LHCN-M2 (cell line): ENCODE measurements at regions not wholly inside any gene's neighbourhood (a gene's known extent, or its start where the extent isn't known, plus 50 kb on each side); places are given as distances from the start of the nearest gene placed in this dataset.
"Not testable (repeated sequence)": the region's sequence is repeated elsewhere in the genome, so short reads cannot be mapped to it uniquely, and the experiment has no call there.

ENCODE experiments used
- DNase-seq: peaks from one replicate; pipeline ENCODE4 v3.0.0-alpha.2; 2012; ENCODE audit warnings: low read depth

DNA sequence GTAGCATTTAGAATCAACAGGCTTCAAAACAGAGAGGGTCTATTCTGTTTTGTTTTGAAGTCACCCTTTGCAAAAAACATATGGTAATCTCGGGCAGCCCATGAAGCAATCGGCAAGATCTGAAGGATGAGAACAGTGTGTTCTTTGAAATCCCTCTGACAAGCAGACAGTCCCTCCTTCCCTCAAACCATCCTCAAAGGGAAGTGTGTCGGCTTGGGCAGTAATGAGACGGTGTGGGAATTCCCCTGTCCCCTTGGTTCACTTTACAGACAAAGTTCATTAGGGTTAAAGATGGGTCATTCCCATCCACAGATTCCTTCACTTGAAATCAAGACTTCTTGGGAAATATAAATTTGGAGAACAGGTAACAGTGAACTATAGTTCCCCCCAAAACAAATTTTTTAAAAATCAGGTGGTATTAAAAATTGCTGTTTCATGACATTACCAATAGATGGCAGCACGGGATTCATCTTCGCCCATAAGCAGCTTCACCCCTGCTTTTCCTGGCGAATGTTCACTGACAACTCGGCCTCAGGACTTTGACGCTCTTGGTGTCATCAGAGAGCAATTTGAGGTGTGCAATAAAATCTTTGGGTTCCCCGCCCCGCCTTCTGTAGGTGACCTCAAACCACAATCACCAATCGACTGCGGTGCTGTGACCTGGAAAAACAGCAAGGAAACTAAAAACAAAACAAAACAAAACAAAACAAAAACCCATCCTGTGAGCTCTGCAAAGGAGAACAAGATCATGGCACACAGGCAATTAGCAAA is 159.3 kb upstream of the TNFAIP3 start:
- DNase-seq = peak; percentile 78

DNA sequence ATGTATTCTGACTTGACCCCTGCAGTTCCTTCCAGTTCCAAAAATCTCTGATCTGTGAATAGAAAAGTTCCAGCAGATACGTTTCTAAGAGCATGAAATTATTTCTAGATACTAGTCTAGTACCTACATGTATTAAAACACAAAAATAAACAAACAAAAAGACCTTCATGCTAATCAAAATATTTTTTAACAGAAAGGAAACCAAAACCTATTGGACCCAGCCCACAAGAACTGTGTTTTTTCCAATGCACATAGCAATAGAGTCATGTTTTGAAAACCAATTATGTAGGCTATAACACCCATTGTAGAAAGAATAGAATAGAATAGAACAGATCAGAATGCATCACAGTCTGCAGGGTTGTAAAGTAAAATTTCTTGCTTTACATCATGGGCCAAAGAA is 158.6 kb upstream of the TNFAIP3 start:
- no peak for DNase-seq

DNA sequence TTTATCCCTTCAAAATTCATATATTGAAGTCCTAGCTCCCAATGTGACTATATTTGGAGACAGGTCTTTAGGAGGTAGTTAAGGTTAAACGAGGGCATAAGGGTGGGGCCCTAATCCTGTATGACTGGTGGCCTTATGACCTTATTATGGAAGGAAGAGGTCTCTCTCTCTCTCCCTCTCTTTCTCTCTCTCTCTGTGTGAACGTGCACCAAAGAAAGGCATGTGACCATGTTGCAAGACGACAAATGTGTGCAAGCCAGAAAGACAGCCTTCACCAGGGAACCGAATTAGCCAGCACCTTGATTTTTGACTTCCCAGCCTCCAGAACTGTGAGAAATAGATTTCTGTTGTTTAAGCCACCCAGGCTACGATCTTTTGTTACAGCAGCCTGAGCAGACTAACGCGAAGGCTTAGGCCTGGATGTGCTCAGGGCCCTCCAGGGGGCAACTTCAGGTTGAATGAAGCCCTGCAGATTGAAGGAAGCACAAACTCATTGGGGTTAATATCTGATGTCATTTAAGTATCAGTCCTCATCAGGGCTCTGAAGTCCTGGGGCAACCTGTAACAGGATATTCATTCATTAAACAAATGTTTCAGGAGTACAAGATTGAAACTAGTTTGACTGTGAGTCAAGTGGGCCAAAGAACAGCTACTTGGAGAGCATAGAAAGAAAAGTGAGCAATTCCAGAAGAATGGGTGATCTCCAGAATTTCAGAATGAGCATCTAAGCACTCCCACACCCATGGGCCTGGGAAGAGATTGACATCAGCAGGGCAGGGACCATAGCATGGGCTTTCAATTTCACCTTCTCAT is 157.4 kb upstream of the TNFAIP3 start:
- no peak for DNase-seq

DNA sequence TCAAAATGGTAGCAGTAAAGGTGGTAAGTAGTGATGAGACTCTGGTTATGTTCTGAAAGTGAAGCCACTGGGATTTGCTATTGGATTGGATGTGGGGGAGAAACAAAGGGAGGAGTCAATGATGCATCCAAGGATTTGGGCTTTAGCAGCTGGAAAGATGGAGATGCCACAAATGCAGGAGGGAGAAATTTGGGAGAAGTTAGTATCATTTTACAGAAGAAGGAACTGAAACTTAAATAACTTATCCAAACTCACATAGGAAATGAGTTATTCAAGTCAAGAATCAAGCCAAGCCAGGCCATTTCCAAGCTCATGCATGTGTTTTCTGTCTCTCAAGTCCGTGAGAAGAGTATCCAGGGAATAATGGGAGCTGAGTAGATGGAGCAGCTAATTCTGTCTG is 155.1 kb upstream of the TNFAIP3 start:
- DNase-seq = no peak

DNA sequence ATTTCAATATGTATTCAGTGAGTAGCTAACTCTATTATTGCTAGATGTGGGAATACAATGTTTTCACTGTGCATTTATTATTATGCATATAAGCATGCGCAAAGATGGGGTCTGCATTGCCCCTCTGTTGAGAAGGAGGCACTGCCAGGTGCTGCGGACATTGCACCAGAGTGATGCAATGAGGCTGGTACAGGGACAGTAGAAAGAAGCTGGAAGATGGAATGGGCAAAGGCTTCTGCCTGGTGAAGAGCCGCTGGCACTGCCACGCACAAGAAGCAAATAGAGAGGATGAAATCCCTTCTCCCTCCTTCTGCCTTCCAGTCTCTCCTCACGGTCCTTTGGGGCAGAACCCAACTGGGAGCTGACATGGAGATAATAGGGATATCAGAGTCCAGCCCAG is 154.5 kb upstream of the TNFAIP3 start:
- DNase-seq = no peak

DNA sequence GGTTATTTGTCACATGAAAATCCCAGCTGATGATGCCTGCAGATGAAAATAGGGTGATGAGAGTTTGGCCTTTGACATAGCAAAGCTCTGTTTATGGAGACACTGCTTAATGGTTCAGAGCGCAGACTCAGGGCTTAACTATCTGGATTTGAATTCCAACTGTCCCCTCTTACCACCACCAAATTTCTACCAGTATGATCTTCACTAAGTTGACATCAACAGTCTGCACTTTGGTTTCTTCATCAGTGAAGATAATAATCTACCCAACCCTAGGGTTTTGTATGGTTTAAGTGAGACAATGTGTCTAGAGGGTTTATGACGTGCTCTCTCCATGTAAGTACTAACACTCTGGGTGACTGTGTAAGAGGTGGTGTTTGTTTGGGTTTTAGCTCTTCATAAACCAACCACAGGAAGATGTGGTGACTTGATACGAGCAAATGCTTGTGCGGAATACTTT is 151.4 kb upstream of the TNFAIP3 start:
- DNase-seq = no peak

DNA sequence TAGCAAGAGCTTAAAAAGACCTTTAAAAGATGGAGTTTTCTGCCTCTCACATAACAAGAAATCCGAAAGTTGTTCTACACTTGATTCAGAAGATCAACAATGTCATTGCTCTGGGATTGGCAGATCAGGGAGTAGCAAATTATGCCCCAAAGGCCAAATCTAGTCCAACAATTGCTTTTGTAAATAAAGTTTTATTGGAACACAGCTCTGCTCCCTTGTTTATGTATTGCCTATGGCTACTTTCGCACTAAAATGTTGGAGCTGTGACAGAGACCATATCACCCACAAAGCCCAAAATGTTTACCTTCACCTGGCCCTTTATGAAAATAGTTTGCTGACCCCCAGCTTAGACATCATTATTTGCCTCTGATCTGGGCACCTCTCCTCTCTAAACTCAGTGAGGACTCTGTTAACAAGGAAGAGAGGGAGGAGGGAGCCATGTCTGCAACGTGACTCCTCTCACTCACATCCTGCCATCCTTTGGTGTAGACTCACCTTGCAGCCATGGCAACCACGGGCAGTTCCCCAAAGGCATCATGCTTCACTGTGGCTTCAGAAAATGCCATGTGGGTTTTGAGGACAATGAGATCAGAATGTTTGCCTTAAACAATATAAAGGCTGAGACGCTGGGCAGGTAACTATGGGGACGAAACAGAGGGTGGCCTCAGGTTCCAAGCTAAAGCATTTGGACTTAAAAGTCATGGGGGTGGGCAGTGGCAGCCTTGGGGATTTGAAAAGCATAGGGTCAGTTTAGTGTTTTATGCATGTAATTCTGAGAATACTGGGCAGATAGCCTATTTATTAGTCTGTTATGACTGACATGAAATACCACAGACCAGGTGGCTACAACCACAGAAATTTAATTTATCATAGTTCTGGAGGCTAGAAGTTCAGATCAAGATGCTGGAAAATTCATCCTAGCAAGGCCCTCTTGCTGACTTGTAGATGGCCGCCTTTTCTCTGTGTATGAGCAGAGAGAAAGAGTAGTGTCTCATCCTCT is 149.7 kb upstream of the TNFAIP3 start:
- DNase-seq = peak; percentile 72

DNA sequence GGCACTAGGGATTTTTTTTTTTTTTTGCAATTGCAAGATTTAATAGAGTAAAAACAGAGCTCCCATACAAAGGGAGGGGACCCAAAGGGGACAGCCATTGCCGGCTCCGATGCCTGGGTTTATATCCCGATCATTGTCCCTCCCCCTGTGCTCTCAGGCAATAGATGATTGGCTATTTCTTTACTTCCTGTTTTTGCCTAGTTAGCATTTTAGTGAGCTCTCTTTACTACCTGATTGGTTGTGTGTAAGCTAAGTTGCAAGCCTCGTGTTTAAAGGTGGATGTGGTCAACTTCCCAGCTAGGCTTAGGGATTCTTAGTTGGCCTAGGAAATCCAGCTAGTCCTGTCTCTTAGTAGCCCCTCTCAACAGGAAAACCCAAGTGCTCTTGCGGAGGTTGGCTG is 148.2 kb upstream of the TNFAIP3 start:
- DNase-seq = not testable (repeated sequence)

DNA sequence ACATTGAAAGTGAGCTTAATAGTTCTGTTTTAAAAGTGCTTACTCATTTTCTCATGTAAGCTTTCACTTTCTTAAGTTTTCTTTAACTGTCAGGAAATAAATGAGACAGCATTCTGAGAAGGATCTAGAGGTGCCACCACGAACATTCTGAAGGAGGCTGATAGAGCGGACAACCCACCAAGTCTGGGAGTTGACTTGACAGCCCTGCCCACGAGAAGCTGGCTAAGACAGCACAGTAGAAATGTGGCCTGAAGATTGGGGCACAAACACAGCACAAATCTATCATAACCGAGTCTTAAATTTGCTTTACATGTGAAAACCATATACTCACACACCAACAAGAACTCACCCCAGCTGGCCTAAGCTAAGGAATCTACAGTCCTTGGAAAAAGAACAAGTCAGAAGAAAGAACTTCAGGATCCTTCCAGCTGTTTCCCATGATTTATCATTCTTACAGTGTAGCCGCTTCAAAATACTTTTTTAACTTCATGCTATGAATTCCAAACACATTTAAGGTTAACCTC is 144.2 kb upstream of the TNFAIP3 start:
- no peak for DNase-seq

DNA sequence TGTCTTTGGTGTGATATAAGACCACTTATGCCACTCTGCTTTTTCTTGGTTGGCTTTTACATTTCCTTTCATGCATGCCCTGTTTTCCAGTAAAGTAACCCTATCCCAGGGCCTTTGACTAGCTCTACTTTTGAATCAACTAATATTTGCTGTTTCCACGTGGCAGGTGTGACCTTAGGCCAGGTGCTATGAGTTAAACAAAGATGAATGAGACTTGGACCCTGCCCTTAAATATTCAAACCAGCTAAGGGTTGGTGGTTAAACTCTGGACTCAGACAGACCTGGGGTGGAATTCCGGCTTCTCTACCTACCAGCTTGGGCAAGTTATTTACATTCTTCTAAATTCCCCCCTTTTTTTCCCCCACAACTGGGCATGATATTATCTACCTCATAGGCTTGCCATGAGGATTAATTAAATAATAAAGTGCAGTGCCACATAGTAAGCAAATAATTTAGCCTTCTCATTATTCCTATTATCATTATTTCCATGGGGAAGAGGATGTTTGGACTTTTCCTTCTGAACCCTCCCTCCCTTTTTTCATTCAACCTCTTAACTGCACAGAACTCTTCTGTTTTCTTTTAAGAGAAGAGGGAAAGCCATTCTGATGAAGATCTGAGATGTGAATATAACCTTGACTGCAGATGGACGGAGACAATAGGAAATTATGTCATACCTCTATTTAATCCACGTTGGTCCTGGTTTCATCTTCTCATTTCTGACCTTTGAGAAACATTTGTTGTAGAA is 143.6 kb upstream of the TNFAIP3 start:
- DNase-seq = no peak

DNA sequence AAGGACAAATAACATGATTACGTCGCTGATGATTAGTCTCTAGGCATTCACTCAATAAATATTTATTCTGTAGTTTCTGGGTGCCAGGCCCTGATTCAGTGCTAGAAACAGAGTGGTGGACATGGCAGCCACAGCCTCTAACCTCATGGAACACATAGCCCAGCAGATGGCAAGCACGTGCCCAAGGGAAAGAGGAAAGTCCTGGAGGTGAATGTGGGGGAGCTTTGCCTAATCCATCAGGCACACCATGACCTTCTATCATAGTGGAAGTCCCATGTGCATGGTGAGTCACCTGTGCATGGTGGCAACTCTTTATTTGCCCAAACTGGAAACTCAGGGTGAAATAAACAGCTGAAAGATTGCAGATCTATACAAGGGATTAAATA is 143.0 kb upstream of the TNFAIP3 start:
- no peak for DNase-seq

DNA sequence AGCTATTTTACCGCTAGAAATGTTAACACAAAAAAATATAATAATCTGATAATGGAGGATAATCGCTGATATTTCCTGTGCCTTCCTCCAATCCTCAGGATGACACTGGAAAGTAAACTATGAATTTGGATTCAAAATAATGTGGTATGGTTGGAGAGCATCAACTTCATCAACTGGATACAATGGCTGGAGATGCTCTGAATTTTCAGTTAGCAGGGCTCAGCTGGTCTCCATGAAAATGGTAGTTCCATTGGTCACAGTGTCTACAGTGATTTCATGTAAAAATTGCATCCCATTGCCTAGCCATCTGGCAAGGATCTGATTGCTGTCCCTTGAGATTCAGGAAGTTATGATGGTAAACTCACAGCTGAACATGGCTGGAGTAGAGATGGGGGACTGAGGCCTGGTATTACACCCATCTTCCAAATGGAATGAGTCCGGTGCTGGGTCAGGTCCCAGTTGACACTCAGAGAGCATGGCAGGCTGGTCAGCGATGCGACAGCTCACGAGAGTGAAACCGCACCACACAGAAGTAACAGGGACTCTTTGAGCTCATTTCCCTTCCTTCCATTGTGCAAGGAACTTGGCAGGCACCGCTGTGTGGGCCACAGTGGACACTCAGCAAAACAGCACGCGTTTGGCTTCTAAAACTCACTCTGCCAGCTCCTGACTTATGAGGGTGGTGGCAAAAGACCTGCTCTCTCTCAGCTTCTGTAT is 142.4 kb upstream of the TNFAIP3 start:
- no peak for DNase-seq

DNA sequence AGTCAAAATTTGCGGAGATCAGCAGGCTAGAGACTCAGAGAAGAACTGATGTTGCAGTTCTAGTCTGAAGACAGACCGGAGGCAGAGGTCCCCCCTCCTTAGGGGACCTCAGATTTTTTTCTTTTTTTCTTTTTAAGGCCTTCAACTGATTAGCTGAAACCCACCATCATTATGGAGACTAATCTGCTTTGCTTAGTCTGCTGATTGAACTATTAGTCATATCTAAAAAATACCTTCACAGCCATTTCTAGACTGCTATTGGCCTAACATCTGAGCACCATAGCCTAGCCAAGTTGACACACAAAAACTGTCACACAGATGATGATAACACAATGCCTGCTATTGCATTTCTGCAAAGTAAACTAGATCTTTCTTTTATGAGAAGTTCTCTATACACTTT is 141.1 kb upstream of the TNFAIP3 start:
- DNase-seq = no peak

DNA sequence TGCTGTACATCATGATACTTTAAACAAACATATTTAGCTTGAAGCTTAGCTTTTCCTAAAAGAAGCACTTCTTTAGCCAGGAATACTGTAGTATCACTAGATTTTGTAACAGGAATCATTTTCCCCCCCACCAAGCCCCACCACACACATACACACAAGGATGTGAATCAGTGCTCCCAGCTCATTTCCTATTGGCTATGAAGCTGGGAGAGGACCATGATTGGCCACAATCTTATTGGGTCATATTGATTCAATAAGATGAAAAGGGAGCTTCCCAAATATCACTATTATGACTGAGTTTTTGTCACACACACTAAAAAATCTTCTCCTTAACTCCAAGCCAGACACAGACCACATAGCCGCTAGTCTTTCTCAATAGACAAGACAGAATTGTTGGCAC is 140.5 kb upstream of the TNFAIP3 start:
- no peak for DNase-seq

DNA sequence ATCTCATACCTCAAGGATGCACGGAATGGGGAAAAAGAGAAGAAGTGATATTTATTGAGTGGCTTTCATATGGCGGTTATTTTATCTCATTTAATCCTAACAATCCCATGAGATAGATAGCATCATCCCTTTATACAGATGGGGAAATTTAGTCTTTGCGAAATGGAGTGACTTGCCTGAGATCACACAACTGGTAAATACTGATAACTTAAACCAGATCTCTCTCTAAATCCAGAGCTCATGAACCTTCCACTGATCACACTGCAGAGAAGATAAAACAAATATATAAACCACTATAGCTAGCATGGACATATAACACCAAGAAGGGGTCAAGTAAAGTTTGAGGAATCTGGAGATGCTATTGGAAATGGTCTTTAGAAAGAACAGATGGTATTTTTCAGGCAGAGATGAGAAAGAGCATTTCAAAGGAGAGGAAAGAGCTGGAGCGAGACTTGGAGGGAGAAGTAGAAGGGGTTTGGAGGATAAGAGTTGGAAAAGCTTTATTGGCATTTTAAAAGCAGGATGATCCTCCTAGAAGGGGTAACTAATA is 139.8 kb upstream of the TNFAIP3 start:
- no peak for DNase-seq

DNA sequence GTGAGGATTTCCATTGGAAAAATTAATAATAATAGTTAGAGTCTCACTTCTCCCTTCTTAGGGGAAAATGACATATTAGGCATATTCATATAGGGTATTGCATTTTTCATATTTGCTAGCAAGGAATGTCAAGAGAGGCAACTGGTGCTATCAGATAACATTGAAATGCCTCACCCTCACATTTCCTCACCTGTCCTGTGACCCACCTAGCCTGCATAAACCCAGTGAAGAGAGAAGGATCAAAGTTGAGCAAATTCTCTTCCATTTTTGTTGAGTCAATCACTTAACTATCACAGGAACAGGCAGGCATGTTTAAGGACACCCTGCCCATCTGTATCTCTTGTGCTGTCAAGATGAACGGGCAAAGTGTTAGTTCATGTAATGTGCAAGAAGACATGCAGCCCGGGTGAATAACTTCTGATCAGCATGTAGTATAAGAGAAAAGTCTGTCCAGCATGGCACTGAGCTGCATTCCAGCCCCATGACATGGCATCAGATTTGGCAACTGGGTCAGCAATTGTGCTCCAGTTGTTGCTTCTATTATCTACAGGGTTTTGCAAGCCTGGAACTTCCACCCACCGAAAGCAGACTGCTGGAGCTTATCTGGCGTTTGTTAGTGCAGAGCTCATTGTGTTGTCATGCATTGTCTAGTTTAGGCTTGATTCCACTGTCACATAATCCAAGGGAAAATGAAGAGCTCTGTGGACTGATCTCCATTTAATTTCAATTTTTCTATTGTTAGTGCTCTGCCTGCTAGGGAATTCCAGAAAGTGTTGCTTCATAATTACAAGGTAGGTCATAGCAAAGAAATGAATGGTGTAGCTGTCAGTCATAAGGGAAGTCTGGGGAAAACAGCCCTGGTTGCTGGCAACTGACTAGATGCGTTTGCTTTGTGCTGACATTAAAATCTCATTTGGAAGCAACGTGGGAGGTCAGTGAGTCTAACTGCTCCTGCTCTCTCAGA is 138.4 kb upstream of the TNFAIP3 start:
- peak; percentile 94 for DNase-seq

DNA sequence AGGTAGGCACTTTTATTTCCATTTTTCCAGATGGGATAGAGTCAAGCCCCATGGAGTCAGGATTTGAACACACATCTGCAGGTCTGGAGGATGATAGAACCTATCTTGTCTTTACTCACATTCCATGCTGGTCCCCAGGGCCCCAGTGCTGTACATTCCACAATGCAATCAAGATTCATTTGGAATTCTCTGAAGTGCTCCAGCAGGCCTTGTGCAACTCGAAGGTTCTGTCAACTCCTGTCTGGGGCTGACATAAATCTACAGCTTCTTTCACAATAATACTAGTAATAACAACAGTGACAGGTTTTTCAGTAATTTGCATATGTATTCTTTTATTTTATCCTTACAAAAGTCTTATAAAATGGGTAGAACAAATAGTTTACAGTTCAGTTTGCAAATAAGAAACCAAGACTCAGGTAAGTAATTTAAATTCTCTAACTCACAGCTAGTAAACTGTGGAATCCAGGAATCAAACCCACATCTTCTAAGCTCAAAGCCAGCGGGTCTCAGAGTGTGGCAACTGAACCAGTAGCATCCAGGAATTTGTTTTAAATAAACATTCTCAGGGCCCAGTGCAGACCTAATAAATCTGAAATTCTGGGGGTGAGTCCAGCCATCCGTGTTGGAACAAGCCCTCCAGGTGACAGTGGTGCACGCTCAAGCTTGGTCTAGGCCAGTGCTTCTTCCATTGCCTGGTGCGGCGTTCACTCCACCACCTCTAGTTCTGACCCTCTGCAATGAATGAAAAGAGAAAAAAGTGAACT is 137.0 kb upstream of the TNFAIP3 start:
- peak; percentile 44 for DNase-seq

DNA sequence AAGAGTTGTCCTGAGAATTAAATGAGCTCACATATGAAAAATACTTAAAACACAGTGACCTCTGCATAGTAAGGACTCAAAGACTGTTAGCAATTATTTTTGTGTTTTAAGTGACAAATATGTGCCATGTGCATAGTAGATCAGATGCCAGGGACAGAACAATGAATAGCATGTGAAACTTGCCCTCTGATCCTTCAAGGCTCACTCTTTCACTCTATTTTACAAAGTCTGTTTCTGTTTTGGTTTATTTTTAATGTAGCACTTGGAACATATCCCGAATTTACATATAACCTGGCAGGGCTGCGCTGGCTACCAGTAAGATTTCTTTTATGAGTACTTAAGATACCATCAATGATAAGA is 135.5 kb upstream of the TNFAIP3 start:
- no peak for DNase-seq
